Fibroblast of the aortic adventitia (primary cell): ENCODE measurements at regions not wholly inside any gene's neighbourhood (a gene's known extent, or its start where the extent isn't known, plus 50 kb on each side); places are given as distances from the start of the nearest gene placed in this dataset.

ENCODE experiments used
- DNase-seq: peaks from one replicate; pipeline ENCODE4 v3.0.0-alpha.2; 2010; ENCODE audit warnings: low read depth
- H3K4me3 ChIP-seq: 2 replicates; pipeline ENCODE4 v1.5.1; 2011; ENCODE audit warnings: low read depth, mild to moderate bottlenecking, control low read depth, low read length, moderate library complexity
- TF ChIP-seq, protein P1 (sequence below): IDR thresholded peaks from 2 replicates; pipeline ENCODE4 v1.5.1; 2011; ENCODE audit warnings: mild to moderate bottlenecking, low read length, control low read depth, inconsistent platforms; ENCODE audit not compliant: insufficient read depth

GRCh38 chr3:118477768-118478167, 556.9 kb downstream of the IGSF11 start:
- no peak for DNase-seq
- TF ChIP-seq, protein P1, sequence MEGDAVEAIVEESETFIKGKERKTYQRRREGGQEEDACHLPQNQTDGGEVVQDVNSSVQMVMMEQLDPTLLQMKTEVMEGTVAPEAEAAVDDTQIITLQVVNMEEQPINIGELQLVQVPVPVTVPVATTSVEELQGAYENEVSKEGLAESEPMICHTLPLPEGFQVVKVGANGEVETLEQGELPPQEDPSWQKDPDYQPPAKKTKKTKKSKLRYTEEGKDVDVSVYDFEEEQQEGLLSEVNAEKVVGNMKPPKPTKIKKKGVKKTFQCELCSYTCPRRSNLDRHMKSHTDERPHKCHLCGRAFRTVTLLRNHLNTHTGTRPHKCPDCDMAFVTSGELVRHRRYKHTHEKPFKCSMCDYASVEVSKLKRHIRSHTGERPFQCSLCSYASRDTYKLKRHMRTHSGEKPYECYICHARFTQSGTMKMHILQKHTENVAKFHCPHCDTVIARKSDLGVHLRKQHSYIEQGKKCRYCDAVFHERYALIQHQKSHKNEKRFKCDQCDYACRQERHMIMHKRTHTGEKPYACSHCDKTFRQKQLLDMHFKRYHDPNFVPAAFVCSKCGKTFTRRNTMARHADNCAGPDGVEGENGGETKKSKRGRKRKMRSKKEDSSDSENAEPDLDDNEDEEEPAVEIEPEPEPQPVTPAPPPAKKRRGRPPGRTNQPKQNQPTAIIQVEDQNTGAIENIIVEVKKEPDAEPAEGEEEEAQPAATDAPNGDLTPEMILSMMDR: no peak
- no peak overlapping the region for H3K4me3 ChIP-seq

DNA sequence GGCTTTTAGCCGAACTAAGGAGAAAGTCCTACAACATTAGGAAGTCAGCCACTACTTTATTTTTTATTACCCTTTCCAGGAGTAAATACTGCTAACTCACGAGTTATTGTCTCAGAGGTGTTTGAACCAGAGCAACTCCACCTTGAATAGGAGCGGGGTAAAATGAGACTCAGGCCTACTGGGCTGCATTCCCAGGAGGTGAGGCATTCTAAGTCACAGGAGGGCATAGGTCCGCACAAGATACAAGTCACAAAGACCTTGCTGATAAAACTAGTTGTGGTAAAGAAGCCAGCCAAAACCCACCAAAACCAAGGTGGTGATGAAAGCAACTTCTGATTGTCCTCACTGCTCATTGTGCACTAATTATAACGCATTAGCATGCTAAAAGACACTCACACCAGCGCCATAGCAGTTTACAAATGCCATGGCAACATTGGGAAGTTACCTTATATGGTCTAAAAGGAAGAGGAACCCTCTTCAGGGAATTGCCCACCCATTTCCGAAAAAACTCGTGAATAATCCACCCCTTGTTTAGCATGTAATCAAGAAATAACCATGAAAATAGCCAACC, 555.9 kb downstream of the IGSF11 start:
- no peak overlapping the region for H3K4me3 ChIP-seq
- DNase-seq: no peak
- TF ChIP-seq, protein P1: no peak

GRCh38 chr3:118479376-118479775, 555.3 kb downstream of the IGSF11 start:
- H3K4me3 ChIP-seq: no peak overlapping the region
- DNase-seq: no peak
- TF ChIP-seq, protein P1: no peak

DNA sequence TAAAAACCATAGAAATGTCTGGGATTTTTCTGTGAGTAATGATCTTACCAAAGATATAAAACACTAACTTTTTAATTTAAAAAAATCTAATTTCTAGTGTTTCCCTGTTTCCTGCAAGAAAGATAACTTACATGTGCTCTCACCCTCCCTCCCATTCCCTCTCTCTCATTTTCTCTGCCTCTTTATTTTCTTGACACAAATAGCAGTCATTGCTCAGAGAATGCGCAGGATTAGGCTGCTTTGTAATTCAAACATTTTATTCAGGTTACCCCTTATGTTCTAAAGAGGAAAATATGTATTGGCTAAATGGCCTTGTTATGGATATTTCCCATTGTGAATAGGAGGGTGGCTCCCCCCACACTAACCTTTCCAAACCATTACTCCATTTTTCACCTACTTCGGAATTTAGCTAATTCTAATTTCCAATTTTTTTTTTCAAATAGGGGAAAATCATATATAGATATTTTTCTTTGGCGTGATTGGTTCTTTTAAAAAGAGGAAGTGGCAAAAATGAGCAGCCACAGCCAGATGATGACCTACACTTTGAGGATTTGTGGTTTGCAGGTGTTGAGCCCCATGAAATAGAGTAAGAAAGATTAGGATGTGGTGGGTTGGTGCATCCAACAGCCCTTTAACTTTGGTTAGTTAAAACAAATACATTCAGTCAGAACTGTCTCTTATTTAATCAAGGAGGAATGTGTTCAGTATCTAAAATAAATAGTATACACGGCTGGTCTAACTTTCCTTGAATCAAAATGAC, 554.4 kb downstream of the IGSF11 start:
- TF ChIP-seq, protein P1: no peak
- no peak overlapping the region for H3K4me3 ChIP-seq
- no peak for DNase-seq

DNA sequence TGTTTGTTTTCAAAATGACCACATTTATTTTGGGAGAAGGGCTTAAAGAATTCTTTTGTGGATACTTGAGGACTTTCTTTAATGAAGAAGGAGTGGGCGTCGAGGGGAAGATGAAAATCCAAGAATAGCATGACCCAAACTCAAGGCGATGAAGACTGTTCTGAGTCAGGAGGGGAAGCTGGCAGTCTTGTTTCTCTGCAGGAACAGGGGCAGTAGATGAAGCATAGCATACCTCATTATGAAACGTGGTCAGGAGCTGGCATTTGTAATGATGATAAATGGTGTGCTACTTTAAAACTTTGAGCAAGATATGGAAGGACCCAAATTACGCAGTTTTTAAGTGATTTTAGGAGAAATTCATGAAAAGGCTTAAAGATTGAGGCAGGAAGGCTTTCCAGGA, 549.0 kb downstream of the IGSF11 start:
- DNase-seq: no peak
- TF ChIP-seq, protein P1: no peak
- no peak overlapping the region for H3K4me3 ChIP-seq

- no peak for DNase-seq
- TF ChIP-seq, protein P1: no peak
- no peak overlapping the region for H3K4me3 ChIP-seq
These were observed 546.9 kb downstream of the IGSF11 start for GRCh38 chr3:118487734-118488133.
